Panc1 (cell line): ENCODE measurements at regions not wholly inside any gene's neighbourhood (a gene's known extent, or its start where the extent isn't known, plus 50 kb on each side); places are given as distances from the start of the nearest gene placed in this dataset.

Experiments used
- ATAC-seq: fragments of 200-7000 bp; cut with Tn5 transposase; 2 replicates; pipeline ENCODE4 v1.9.1; 2020; ENCODE audit warnings: mild to moderate bottlenecking, moderate library complexity
- BruUV-seq: library from RNA; stranded (reverse); fragments of 400-500 nt; replicated peaks from 2 replicates; lab custom pipeline; 2021; lab: Mats Ljungman, UMichigan
- CTCF ChIA-PET: fragments of 300-600 bp; sonication (Branson Sonifier 250); formaldehyde crosslinking; loops from one replicate; lab custom pipeline; 2022; ENCODE audit warnings: antibody characterized with exemption; lab: Charles Lee
- POLR2A ChIA-PET: fragments of 300-600 bp; sonication (Branson Sonifier 250); formaldehyde crosslinking; loops from one replicate; lab custom pipeline; 2022; ENCODE audit warnings: antibody characterized with exemption; lab: Charles Lee
- DNase-seq: peaks from one replicate; pipeline ENCODE4 v3.0.0-alpha.2; 2010; ENCODE audit warnings: low read depth, low spot score
- H3K27ac ChIP-seq: 2 replicates; pipeline ENCODE4 v1.5.1; 2011; ENCODE audit warnings: mild to moderate bottlenecking, low read length, inconsistent platforms
- H3K27me3 ChIP-seq: fragments of 200-500 bp; sonication (Bioruptor generic); 2 replicates; pipeline ENCODE4 v1.6.0; 2014; ENCODE audit warnings: low read length, inconsistent platforms; ENCODE audit not compliant: control insufficient read depth, insufficient read depth
- H3K36me3 ChIP-seq: fragments of 200-500 bp; sonication (Bioruptor generic); 2 replicates; pipeline ENCODE4 v1.5.1; 2014; ENCODE audit warnings: inconsistent platforms, mild to moderate bottlenecking, low read length, moderate library complexity; ENCODE audit not compliant: control insufficient read depth, insufficient read depth
- H3K4me1 ChIP-seq: 2 replicates; pipeline ENCODE4 v1.5.1; 2011; ENCODE audit warnings: inconsistent platforms, mild to moderate bottlenecking, low read length, moderate library complexity; ENCODE audit not compliant: control insufficient read depth, insufficient read depth
- H3K4me3 ChIP-seq, 2 experiments: 2 replicates each; pipeline ENCODE4 v1.5.1; 2011 to 2012; ENCODE audit warnings: low read depth in 2 of 2, low read length in 2 of 2, mild to moderate bottlenecking in 2 of 2, inconsistent platforms in 1 of 2, moderate library complexity in 1 of 2
- H3K9me3 ChIP-seq: fragments of 200-500 bp; sonication (Bioruptor generic); 2 replicates; pipeline ENCODE4 v1.5.1; 2014; ENCODE audit warnings: low read depth, mild to moderate bottlenecking, inconsistent platforms, low read length, moderate library complexity; ENCODE audit not compliant: control insufficient read depth, insufficient read depth
- POLR2AphosphoS5 ChIP-seq: IDR thresholded peaks from 2 replicates; pipeline ENCODE4 v1.6.1; 2012; ENCODE audit warnings: mild to moderate bottlenecking, low read depth, low read length, moderate library complexity
- SIN3A ChIP-seq: IDR thresholded peaks from 2 replicates; pipeline ENCODE4 v1.6.1; 2012; ENCODE audit warnings: low read depth, mild to moderate bottlenecking, low read length, moderate library complexity, borderline replicate concordance; ENCODE audit not compliant: insufficient read depth
- TCF7L2 ChIP-seq: IDR thresholded peaks from 2 replicates; pipeline ENCODE4 v1.6.1; 2011; ENCODE audit warnings: mild to moderate bottlenecking, low read depth, low read length, inconsistent platforms
- in situ Hi-C: cut with HindIII; loops from 2 replicates; pipeline ENCODE4 v1.10.0; 2016; ENCODE audit warnings: low sequenced_read_pairs, low pct_unique_long_range_greater_than_20kb
- intact Hi-C: fragments of 100-400 bp; cut with micrococcal nuclease; formaldehyde crosslinking; loops from one replicate; pipeline ENCODE4 v1.10.0; 2022; ENCODE audit not compliant: unreplicated experiment
- TF ChIP-seq, protein P1 (sequence below), 2 experiments: IDR thresholded peaks; 2 replicates each; pipeline ENCODE4 v1.6.1; 2011 to 2012; ENCODE audit warnings: low read depth in 2 of 2, control low read depth in 1 of 2, low read length in 1 of 2, mild to moderate bottlenecking in 1 of 2, moderate library complexity in 1 of 2; ENCODE audit not compliant: insufficient read depth in 1 of 2
- TF ChIP-seq, protein P2 (sequence below): fragments of 450-650 bp; IDR thresholded peaks from 2 replicates; pipeline ENCODE4 v1.5.1; 2017; ENCODE audit warnings: mild to moderate bottlenecking

DNA sequence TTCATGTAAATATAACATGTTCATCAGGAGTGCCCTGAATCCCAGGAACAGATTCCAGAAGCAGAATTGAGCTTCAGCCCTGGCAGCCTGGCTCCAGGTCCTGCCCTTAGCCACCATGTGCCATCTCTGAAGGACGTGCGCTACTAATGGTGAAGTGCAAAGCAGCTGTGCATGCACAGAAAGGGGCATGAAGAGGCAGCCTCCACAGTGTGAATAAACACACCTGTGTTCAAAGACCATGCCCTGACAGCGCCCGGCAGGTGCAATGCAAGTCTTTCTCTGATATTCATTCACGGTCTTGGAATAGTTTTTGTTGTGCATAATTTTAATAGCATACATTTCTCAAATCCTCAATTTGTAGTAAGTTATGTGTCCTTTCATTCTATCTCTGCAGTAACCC lies 250.4 kb upstream of the TCERG1L start:
- BruUV-seq, result no TSS peak
- ATAC-seq (no peak), DNase-seq (no peak)
- no peaks in the 10 kb centered on the region for H3K36me3 ChIP-seq
- in situ Hi-C loops, result no loop called here
- no peak overlapping the region for H3K4me3 ChIP-seq
- ChIA-PET POLR2A (no interaction called here), CTCF (no interaction called here)
- H3K9me3 ChIP-seq, result peaks cover 5% of the 10 kb centered on the region; the same call in 1 of the 2 replicates
- TF ChIP-seq POLR2AphosphoS5 (no peak), TCF7L2 (no peak), SIN3A (no peak)
- TF ChIP-seq, protein P1, sequence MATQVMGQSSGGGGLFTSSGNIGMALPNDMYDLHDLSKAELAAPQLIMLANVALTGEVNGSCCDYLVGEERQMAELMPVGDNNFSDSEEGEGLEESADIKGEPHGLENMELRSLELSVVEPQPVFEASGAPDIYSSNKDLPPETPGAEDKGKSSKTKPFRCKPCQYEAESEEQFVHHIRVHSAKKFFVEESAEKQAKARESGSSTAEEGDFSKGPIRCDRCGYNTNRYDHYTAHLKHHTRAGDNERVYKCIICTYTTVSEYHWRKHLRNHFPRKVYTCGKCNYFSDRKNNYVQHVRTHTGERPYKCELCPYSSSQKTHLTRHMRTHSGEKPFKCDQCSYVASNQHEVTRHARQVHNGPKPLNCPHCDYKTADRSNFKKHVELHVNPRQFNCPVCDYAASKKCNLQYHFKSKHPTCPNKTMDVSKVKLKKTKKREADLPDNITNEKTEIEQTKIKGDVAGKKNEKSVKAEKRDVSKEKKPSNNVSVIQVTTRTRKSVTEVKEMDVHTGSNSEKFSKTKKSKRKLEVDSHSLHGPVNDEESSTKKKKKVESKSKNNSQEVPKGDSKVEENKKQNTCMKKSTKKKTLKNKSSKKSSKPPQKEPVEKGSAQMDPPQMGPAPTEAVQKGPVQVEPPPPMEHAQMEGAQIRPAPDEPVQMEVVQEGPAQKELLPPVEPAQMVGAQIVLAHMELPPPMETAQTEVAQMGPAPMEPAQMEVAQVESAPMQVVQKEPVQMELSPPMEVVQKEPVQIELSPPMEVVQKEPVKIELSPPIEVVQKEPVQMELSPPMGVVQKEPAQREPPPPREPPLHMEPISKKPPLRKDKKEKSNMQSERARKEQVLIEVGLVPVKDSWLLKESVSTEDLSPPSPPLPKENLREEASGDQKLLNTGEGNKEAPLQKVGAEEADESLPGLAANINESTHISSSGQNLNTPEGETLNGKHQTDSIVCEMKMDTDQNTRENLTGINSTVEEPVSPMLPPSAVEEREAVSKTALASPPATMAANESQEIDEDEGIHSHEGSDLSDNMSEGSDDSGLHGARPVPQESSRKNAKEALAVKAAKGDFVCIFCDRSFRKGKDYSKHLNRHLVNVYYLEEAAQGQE (IDR thresholded peaks at IDR 0.05; ENCODE audit: insufficient read depth in 1 of 2, low read depth in 2 of 2, low read length in 1 of 2), result no peak
- TF ChIP-seq, protein P2, sequence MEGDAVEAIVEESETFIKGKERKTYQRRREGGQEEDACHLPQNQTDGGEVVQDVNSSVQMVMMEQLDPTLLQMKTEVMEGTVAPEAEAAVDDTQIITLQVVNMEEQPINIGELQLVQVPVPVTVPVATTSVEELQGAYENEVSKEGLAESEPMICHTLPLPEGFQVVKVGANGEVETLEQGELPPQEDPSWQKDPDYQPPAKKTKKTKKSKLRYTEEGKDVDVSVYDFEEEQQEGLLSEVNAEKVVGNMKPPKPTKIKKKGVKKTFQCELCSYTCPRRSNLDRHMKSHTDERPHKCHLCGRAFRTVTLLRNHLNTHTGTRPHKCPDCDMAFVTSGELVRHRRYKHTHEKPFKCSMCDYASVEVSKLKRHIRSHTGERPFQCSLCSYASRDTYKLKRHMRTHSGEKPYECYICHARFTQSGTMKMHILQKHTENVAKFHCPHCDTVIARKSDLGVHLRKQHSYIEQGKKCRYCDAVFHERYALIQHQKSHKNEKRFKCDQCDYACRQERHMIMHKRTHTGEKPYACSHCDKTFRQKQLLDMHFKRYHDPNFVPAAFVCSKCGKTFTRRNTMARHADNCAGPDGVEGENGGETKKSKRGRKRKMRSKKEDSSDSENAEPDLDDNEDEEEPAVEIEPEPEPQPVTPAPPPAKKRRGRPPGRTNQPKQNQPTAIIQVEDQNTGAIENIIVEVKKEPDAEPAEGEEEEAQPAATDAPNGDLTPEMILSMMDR, result no peak
- peaks cover 33% of the 10 kb centered on the region for H3K27me3 ChIP-seq
- no peaks in the 10 kb centered on the region; the same call in 1 of the 2 replicates for H3K4me1 ChIP-seq
- H3K27ac ChIP-seq, result no peak overlapping the region
- intact Hi-C loops, result no loop called here

DNA sequence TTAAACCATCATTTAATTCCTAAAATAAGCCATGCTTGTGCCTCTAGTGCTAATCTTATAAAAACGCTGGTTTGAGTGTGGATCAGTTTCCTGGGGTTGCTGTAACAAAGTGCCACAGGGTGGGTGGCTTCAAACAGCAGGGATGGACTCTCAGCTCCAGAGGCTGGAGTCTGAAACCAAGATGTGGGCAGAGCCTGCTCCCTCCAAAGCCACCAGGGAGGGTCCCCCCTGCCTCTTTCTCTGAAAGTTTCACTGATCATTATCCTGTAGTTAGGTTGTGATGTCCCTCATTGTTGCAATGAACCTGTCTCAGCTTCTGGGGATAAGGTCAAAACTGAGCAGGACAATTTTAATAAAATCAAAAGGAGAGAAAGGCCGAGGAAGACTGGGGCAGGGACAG lies 251.9 kb upstream of the TCERG1L start:
- no peak for DNase-seq
- ChIA-PET POLR2A (no interaction called here), CTCF (no interaction called here)
- no peak for ATAC-seq
- intact Hi-C loops (no loop called here), in situ Hi-C loops (no loop called here)
- no peaks in the 10 kb centered on the region for H3K36me3 ChIP-seq
- no TSS peak for BruUV-seq
- no peaks in the 10 kb centered on the region for H3K4me1 ChIP-seq
- no peak overlapping the region for H3K27ac ChIP-seq
- H3K27me3 ChIP-seq, result peaks cover 28% of the 10 kb centered on the region
- no peak overlapping the region for H3K4me3 ChIP-seq
- TF ChIP-seq, protein P2, result no peak
- no peak for TF ChIP-seq POLR2AphosphoS5
- no peak for TF ChIP-seq TCF7L2
- TF ChIP-seq, protein P1 (IDR thresholded peaks at IDR 0.05; ENCODE audit: insufficient read depth in 1 of 2, low read depth in 2 of 2, low read length in 1 of 2), result no peak
- no peak for TF ChIP-seq SIN3A
- peaks cover 5% of the 10 kb centered on the region; the same call in 1 of the 2 replicates for H3K9me3 ChIP-seq
